Transverse colon (tissue), 4 donors: ENCODE measurements at regions not wholly inside any gene's neighbourhood (a gene's known extent, or its start where the extent isn't known, plus 50 kb on each side); places are given as distances from the start of the nearest gene placed in this dataset.

Experiments
- DNase-seq: peaks from one replicate; pipeline ENCODE4 v3.0.0-alpha.2; 2019
- H3K27ac ChIP-seq, 4 donors: fragments of 200-600 bp; sonication (generic); 2 replicates each; pipeline ENCODE4 v1.5.1; 2016 to 2018; ENCODE audit warnings: inconsistent platforms in 4 of 4
- H3K27me3 ChIP-seq: fragments of 200-600 bp; sonication (generic); 2 replicates; pipeline ENCODE4 v1.5.1; 2017; ENCODE audit warnings: inconsistent platforms
- H3K36me3 ChIP-seq, 4 donors: fragments of 200-600 bp; sonication (generic); 2 replicates each; pipeline ENCODE4 v1.5.1; 2017 to 2019; ENCODE audit warnings: inconsistent platforms in 4 of 4
- H3K4me1 ChIP-seq, 4 donors: fragments of 200-600 bp; sonication (generic); 2 replicates each; pipeline ENCODE4 v1.5.1; 2017 to 2020; ENCODE audit warnings: inconsistent platforms in 4 of 4
- H3K4me3 ChIP-seq, 4 donors: fragments of 200-600 bp; sonication (generic); 1 replicate in 1 of 4; 2 replicates in 3 of 4; pipeline versions ENCODE4 v1.5.1 to v1.6.1; 2017 to 2019; ENCODE audit warnings: inconsistent platforms in 4 of 4
- H3K9me3 ChIP-seq, 2 donors: fragments of 200-600 bp; sonication (generic); 2 replicates each; pipeline ENCODE4 v1.5.1; 2017 to 2019; ENCODE audit warnings: inconsistent platforms in 2 of 2
- CTCF ChIP-seq, 5 experiments: fragments of 200-600 bp in 3 of 5; fragments of 450-650 bp in 2 of 5; sonication (generic) in 3 of 5; IDR thresholded peaks; 1 replicate in 2 of 5; 2 replicates in 3 of 5; pipeline ENCODE4 v1.5.1; 2016 to 2017; ENCODE audit warnings: antibody characterized with exemption in 5 of 5, inconsistent platforms in 3 of 5, mild to moderate bottlenecking in 2 of 5, moderate library complexity in 1 of 5
- EP300 ChIP-seq: sonication (generic); formaldehyde crosslinking; IDR thresholded peaks from one replicate; pipeline ENCODE4 v1.6.1; 2017; ENCODE audit warnings: antibody characterized with exemption, low read depth
- POLR2A ChIP-seq: fragments of 450-650 bp; IDR thresholded peaks from one replicate; pipeline ENCODE4 v1.6.1; 2016; ENCODE audit warnings: antibody characterized with exemption, mild to moderate bottlenecking, moderate library complexity
- POLR2AphosphoS5 ChIP-seq, 3 donors: sonication (generic); formaldehyde crosslinking; IDR thresholded peaks; one replicate each; pipeline ENCODE4 v1.6.1; 2016; ENCODE audit warnings: antibody characterized with exemption in 3 of 3
- WGBS, 2 donors: methylation state at CpG; one replicate each; pipeline ENCODE4 v1.1.5; 2018; ENCODE audit warnings: low coverage in 1 of 2; 5-methylcytosine and 5-hydroxymethylcytosine counted together
- in situ Hi-C, 4 donors: fragments of 200-750 bp; cut with MboI; loops; one replicate each; pipeline versions ENCODE4 v1.15.0 to v1.15.1; 2017; ENCODE audit warnings: low sequenced_read_pairs in 3 of 4, low pct_ligation_motif_present in 1 of 4, low pct_unique_long_range_greater_than_20kb in 1 of 4
- intact Hi-C: fragments of 100-400 bp; cut with DNase I; formaldehyde crosslinking; loops from one replicate; pipeline ENCODE4 v1.15.1; 2023; ENCODE audit warnings: low total_unique reads

DNA sequence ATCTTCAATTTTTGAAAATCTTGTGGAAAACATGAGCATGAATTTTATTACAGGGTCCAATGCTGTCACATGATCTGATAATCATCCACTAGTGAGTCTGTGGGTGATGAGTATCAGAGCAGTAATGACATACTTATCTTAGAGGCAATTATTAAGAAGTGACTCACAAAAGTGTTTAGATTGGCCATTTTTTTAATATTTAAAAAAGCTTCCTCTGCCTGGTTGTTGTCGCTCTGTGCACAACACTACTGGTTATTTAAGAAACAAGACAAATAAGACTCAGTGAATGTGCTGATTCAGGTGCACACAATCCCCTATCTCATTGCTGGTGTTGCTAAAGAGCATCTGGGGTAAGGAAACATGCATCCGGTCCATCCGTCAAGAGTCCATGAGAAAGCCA lies 665.8 kb upstream of the ZEB2 start:
- no peak for DNase-seq
- Histone ChIP-seq H3K27me3 (no peaks in the 10 kb centered on the region), H3K4me3 (no peak overlapping the region), H3K4me1 (no peaks in the 10 kb centered on the region), H3K27ac (no peak overlapping the region), H3K36me3 (no peaks in the 10 kb centered on the region), H3K9me3 (no peaks in the 10 kb centered on the region)
- in situ Hi-C loops, result no loop called here
- TF ChIP-seq EP300 (no peak), POLR2AphosphoS5 (IDR thresholded peaks at IDR 0.05) (no peak), CTCF (IDR thresholded peaks at IDR 0.05) (no peak), POLR2A (no peak)
- intact Hi-C loops, result no loop called here
- 89 to 91% methylated on average over 1 to 3 of the region's 3 CpGs for WGBS, 2 donors

DNA sequence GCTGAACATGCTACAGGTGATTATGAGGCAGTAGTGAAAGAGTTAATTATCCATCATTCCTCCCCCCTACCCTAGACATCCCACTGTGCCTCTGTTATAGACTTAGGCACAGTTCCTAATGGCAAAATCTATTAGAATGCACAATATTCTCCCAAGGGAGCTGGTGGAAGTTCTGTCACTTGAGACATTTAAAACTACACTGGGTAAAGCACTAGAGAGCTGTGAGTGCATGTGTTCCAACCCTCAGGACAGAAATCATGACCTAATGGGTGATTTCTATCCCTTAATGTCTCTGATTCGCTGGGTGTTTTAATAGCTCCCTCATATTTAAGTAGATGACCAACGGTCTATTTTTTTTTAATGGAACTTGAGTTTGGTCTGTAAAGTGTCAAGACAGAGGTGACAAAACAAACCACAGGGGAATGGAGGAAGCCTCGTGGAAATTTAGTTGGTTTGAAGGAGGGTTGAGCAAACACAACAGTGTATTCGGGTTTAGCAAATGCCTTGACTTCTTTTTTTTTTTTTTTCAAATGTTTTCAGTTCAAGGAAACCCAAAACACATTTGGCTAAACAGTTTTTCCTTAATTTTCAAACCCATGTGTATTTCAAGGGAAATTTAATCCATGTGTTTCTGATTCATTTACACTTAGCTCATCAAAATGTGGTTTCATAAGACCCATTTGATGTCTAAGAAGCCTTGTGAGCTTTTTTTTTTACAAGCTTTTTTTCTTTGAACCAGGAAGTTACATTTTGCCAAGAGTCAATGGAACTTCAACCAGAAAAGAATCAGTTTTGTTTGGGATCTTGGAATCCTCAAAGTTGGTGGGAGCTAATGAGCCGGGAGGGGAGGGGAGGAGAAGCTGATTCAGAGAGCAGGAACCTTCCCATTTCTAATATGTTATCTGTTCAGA lies 665.1 kb upstream of the ZEB2 start:
- no peak overlapping the region for H3K4me3 ChIP-seq
- H3K27me3 ChIP-seq, result no peaks in the 10 kb centered on the region
- DNase-seq, result no peak
- H3K27ac ChIP-seq, result no peak overlapping the region
- WGBS, 2 donors, result 65 to 85% methylated on average over 4 to 5 of the region's 5 CpGs
- TF ChIP-seq POLR2A (no peak), POLR2AphosphoS5 (IDR thresholded peaks at IDR 0.05) (no peak), CTCF (IDR thresholded peaks at IDR 0.05) (no peak), EP300 (no peak)
- in situ Hi-C loops (no loop called here), intact Hi-C loops (no loop called here)
- no peaks in the 10 kb centered on the region for H3K36me3 ChIP-seq
- H3K4me1 ChIP-seq, result no peaks in the 10 kb centered on the region
- H3K9me3 ChIP-seq, result no peaks in the 10 kb centered on the region

- WGBS, 2 donors, result 45 to 88% methylated on average over 1 to 2 of the region's 2 CpGs
- Histone ChIP-seq H3K36me3 (no peaks in the 10 kb centered on the region), H3K4me3 (no peak overlapping the region), H3K27me3 (no peaks in the 10 kb centered on the region), H3K27ac (no peak overlapping the region), H3K4me1 (no peaks in the 10 kb centered on the region), H3K9me3 (no peaks in the 10 kb centered on the region)
- TF ChIP-seq POLR2AphosphoS5 (IDR thresholded peaks at IDR 0.05) (no peak), CTCF (IDR thresholded peaks at IDR 0.05) (no peak), EP300 (no peak), POLR2A (no peak)
- in situ Hi-C loops (no loop called here), intact Hi-C loops (no loop called here)
- no peak for DNase-seq
These were observed 649.4 kb upstream of the ZEB2 start for GRCh38 chr2:145169285-145169684.

GRCh38 chr2:145168091-145168490 lies 648.2 kb upstream of the ZEB2 start:
- Histone ChIP-seq H3K4me1 (no peaks in the 10 kb centered on the region), H3K9me3 (no peaks in the 10 kb centered on the region), H3K36me3 (no peaks in the 10 kb centered on the region), H3K4me3 (no peak overlapping the region), H3K27me3 (no peaks in the 10 kb centered on the region), H3K27ac (no peak overlapping the region)
- intact Hi-C loops (no loop called here), in situ Hi-C loops (no loop called here)
- WGBS, 2 donors, result 63 to 78% methylated on average over 3 to 5 of the region's 5 CpGs
- TF ChIP-seq POLR2A, result no peak
- TF ChIP-seq CTCF (IDR thresholded peaks at IDR 0.05), result no peak
- TF ChIP-seq POLR2AphosphoS5 (IDR thresholded peaks at IDR 0.05), result no peak
- no peak for TF ChIP-seq EP300
- DNase-seq, result no peak
